ENCODE measurements at regions not wholly inside any gene's neighbourhood (a gene's known extent, or its start where the extent isn't known, plus 50 kb on each side); places are given as distances from the start of the nearest gene placed in this dataset.
"Not testable (repeated sequence)": the region's sequence is repeated elsewhere in the genome, so short reads cannot be mapped to it uniquely, and the experiment has no call there.

- CTCF ChIA-PET: no interaction called here
- POLR2A ChIA-PET: no interaction called here
Measured at GRCh38 chr2:195162194-195162593, 494.8 kb upstream of the SLC39A10 start.

GRCh38 chr2:195160963-195161362, 496.1 kb upstream of the SLC39A10 start:
- CTCF ChIA-PET: no interaction called here
- POLR2A ChIA-PET: no interaction called here

GRCh38 chr2:195151711-195152110, 505.3 kb upstream of the SLC39A10 start:
- POLR2A ChIA-PET: no interaction called here

GRCh38 chr2:195150819-195151218, 506.2 kb upstream of the SLC39A10 start:
- ChIA-PET CTCF (interaction anchor here (0.7 kb wide), 1 partner anchor 169 kb away, joined by 3 read pairs; no protein-coding TSS in a partner anchor), POLR2A (no interaction called here)

More at GRCh38 chr2:195151711-195152110, 505.3 kb upstream of the SLC39A10 start:
- CTCF ChIA-PET: interaction anchor here (0.7 kb wide), 1 partner anchor 169 kb away, joined by 3 read pairs; no protein-coding TSS in a partner anchor

GRCh38 chr2:195148004-195148403, 509.0 kb upstream of the SLC39A10 start:
- ChIA-PET POLR2A (interaction anchor here (0.6 kb wide), 1 partner anchor 9 kb away, joined by 3 read pairs; no protein-coding TSS in a partner anchor), CTCF (no interaction called here)

- ChIA-PET CTCF (no interaction called here), POLR2A (no interaction called here)
Measured at GRCh38 chr2:195146761-195147541, 510.1 kb upstream of the SLC39A10 start.

DNA sequence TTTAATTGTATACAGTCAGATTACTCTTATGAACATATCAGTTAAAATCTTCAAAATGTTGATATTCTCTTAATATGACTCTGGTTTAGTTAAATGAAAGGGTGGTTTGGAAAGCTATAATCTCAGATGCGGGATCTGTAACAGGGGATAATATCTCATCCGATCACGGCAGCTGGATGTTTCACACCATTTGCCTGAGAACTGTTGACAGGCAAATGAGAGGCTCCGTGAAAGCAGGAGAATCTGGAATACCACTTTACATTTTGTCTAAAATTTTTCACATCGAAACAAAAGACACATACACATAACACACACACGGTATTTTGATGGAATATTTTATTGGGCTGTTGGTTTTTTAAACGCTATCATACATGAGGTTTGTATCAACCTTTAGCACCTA, 518.6 kb upstream of the SLC39A10 start:
- ChIA-PET POLR2A (interaction anchor here (0.7 kb wide), 1 partner anchor 10 kb away, joined by 3 read pairs; no protein-coding TSS in a partner anchor), CTCF (no interaction called here)

DNA sequence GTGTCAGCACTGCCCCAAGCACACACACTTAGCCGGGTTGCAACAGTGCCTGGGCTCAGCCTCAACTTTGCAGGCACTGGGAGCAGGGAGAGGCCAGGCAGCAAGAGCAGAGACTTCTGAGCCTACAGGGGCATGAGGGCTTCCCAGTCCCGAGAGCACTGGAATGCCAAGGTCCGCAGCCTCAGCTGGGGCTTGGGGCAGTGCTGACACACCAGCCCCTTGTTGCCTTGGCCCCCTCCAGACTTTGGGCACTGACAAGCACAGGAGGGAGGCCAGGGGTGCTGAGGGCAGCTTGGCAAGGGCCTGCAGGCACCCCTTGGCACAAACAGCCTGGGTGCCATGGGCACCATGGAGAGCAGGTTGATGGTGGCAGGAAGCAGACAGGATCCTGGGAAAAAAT, 531.1 kb upstream of the SLC39A10 start:
- CTCF ChIA-PET, POLR2A ChIA-PET: not testable (repeated sequence)

GRCh38 chr2:195124391-195125079, 532.5 kb upstream of the SLC39A10 start:
- ChIA-PET CTCF (no interaction called here), POLR2A (no interaction called here)

- POLR2A ChIA-PET: no interaction called here
- CTCF ChIA-PET: no interaction called here
Measured at GRCh38 chr2:195122653-195123052, 534.4 kb upstream of the SLC39A10 start.

DNA sequence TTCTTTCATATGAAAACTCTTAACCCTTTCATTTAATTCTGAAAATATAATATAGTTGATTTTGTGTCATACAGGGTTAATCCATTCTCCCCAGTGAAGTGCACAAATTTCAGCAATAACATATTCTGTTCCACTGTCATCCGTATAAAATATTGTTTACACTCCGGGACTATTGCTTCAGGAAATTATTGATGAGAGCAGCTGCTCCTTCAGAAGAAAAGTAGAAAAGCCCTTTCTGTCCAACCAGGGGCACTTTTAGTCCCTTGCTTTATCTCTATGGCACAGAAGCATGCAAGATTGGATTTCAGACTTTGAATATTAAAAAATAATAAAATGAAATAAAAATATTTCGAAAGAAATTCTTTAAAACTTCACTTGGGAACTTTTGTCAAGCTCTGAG, 535.7 kb upstream of the SLC39A10 start:
- ChIA-PET CTCF (no interaction called here), POLR2A (no interaction called here)

DNA sequence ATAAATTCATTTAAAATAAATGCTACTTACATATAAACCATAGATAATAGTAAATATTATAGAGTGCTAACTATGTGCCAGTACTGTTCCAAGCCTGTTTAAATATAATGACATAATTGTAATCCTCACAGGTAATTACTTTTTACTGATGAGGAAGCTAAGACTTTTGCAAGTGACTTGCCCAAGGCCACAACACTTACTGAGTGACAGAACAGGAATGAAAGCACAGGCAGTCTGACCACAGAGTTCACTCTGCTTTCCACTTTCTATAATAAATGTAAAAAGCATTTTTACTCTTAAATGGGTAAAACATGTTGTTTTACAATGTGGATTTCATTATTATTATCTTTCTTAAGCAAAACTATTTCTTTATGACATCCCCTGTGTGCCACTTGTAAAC, 537.8 kb upstream of the SLC39A10 start:
- CTCF ChIA-PET: no interaction called here
- POLR2A ChIA-PET: no interaction called here

DNA sequence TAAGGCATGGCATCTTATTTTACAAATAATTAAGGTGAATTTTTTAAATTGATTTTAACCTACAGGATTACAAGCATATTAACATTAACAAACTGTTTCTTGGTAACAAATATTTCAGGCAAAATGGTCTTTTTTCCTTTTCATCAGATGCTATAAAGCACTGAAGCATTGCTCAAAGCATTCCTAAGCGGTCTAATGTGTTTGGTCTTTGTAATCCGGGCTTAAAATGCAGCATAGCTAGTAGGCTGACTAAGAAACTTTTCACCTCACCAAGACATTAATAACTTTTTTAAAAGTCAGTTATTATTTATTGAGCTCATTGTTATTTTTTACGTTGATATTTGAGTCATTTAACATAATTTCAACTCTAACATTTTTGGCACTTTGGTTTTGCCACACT, 538.8 kb upstream of the SLC39A10 start:
- CTCF ChIA-PET: no interaction called here
- POLR2A ChIA-PET: interaction anchor here (0.6 kb wide), 1 partner anchor 74 kb away, joined by 5 read pairs; no protein-coding TSS in a partner anchor

DNA sequence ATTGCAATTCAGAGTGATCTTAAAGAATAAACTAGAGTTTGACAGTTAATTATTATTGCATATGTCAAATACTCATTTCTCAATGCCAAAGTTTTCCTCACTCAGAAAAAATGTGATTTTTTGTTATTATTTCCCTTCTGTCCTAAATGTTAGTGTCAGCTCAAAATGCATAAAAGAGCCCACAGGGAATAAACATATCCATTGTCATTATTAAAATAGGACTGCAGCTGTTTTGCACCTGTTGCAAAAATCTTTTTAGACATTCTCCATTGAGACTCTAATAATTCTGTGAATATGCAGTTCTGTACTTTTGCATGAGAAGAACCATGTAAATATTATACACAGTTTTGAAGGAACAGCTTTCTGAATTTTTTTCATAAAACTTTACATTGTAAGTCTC, 540.0 kb upstream of the SLC39A10 start:
- POLR2A ChIA-PET: no interaction called here
- CTCF ChIA-PET: no interaction called here

- POLR2A ChIA-PET: no interaction called here
- CTCF ChIA-PET: no interaction called here
Measured at GRCh38 chr2:195115738-195116137, 541.3 kb upstream of the SLC39A10 start.

DNA sequence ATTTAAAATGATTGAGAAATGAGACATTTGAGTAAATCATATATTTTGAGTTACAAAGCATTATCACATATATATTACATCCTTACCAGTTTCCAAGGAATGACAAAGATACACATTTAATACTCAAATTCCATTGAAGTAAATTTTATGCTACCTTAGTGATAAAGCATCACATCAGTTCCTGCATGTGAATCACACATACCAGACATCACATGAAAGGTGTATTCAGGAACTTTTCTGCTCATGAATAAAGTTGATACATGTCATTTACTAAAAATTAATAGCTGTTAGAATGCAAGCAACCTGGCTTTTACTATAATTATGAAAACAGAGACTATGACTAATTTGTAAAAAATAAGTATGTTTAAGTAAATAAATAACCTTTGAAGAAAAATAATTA, 548.8 kb upstream of the SLC39A10 start:
- CTCF ChIA-PET: no interaction called here
- POLR2A ChIA-PET: no interaction called here

DNA sequence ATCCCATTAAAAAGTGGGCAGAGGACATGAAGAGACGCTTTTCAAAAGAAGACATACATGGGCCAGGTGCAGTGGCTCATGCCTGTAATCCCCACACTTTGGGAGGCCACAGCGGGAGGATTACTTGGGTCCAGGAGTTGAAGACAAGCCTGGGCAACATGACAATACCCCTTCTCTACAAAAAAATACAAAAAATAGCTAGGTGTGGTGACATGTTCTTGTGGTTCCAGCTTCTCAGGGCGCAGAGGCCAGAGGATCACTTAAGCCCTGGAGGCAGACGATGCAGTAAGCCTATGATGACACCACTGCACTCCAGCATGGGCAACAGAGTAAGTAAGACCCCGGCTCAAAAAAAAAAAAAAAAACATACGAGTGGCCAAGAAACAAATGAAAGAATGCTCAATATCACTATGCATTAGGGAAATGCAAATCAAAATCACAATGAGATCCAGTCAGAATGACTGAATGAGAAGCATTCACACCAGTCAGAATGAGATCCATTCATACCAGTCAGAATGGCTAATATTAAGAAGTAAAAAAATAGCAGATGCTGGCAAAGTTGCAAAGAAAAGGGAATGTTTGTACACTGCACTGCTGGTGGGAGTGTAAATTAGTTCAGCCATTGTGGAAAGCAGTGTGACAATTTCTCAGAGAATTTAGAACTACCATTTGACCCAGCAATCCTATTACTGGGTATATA, 550.2 kb upstream of the SLC39A10 start:
- ChIA-PET CTCF (no interaction called here), POLR2A (no interaction called here)

DNA sequence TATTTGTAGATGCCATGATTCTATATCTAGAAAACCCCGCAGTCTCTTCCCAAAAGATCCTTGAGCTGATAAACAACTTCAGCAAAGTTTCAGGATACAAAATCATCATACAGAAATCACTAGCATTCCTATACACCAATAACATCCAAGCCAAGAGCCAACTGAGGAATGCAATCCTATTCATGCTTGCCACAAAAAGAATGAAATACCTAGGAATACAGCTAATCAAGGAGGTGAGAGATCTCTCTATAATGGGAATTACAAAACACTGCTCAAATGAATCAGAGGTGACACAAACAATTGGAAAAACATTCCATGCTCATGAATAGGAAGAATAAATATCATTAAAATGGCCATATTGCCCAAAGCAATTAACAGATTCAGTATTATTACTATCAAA, 551.4 kb upstream of the SLC39A10 start:
- ChIA-PET CTCF (no interaction called here), POLR2A (no interaction called here)

GRCh38 chr2:195094330-195094729, 562.7 kb upstream of the SLC39A10 start:
- ChIA-PET CTCF (no interaction called here), POLR2A (no interaction called here)

GRCh38 chr2:195092341-195092740, 564.7 kb upstream of the SLC39A10 start:
- POLR2A ChIA-PET: no interaction called here
- CTCF ChIA-PET: interaction anchor here (0.7 kb wide), 1 partner anchor 63 kb away, joined by 4 read pairs; no protein-coding TSS in a partner anchor

DNA sequence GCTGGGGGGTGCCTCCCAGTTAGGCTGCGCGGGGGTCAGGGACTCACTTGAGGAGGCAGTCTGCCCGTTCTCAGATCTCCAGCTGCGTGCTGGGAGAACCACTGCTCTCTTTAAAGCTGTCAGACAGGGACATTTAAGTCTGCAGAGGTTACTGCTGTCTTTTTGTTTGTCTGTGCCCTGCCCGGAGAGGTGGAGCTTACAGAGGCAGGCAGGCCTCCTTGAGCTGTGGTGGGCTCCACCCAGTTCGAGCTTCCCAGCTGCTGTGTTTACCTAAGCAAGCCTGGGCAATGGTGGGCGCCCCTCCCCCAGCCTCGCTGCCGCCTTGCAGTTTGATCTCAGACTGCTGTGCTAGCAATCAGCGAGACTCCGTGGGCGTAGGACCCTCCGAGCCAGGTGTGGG, 584.2 kb upstream of the SLC39A10 start:
- CTCF ChIA-PET, POLR2A ChIA-PET: not testable (repeated sequence)
